Endothelial cell of umbilical vein (primary cell): ENCODE measurements at regions not wholly inside any gene's neighbourhood (a gene's known extent, or its start where the extent isn't known, plus 50 kb on each side); places are given as distances from the start of the nearest gene placed in this dataset.

ENCODE experiments used
- BruUV-seq: library from RNA; stranded (reverse); fragments of 400-500 nt; replicated peaks from 2 replicates; lab custom pipeline; 2021; lab: Mats Ljungman, UMichigan
- CTCF ChIA-PET: fragments of 300-600, 350-600 bp; sonication (Branson Sonifier 250); formaldehyde crosslinking; loops from one replicate; lab custom pipeline; 2021; ENCODE audit warnings: antibody characterized with exemption, inconsistent platforms; lab: Charles Lee
- POLR2A ChIA-PET: fragments of 300-600, 350-600 bp; sonication (Branson Sonifier 250); formaldehyde crosslinking; loops from one replicate; lab custom pipeline; 2021; ENCODE audit warnings: antibody characterized with exemption, inconsistent platforms; lab: Charles Lee
- DNase-seq: peaks from one replicate; pipeline ENCODE4 v3.0.0-alpha.2; 2011; ENCODE audit warnings: low read depth, low spot score
- FAIRE-seq: peaks from 2 replicates; lab custom pipeline; 2011; peaks lifted over from hg19 to GRCh38; lab: Jason Lieb, UNC
- H2AFZ ChIP-seq: 2 replicates; pipeline ENCODE4 v1.6.0; 2012; ENCODE audit warnings: low read depth, low read length, control low read depth, inconsistent platforms
- H3K27ac ChIP-seq: 2 replicates; pipeline ENCODE4 v1.5.1; 2011; ENCODE audit warnings: low read depth, mild to moderate bottlenecking, control low read depth, low read length, moderate library complexity; ENCODE audit not compliant: insufficient read depth
- H3K27me3 ChIP-seq, 2 experiments: 2 replicates each; pipeline versions ENCODE4 v1.6.0 to v1.6.1; 2011; ENCODE audit warnings: low read length in 2 of 2, mixed read lengths in 1 of 2; ENCODE audit not compliant: control insufficient read depth in 2 of 2, insufficient read depth in 2 of 2
- H3K36me3 ChIP-seq, 2 experiments: 2 replicates in 1 of 2; 3 replicates in 1 of 2; pipeline ENCODE4 v1.5.1; 2011; ENCODE audit warnings: low read length in 2 of 2, mild to moderate bottlenecking in 1 of 2, moderate library complexity in 1 of 2; ENCODE audit not compliant: control insufficient read depth in 2 of 2, insufficient read depth in 2 of 2; ENCODE audit errors: extremely low read depth in 1 of 2
- H3K4me1 ChIP-seq: 3 replicates; pipeline ENCODE4 v1.5.1; 2011; ENCODE audit warnings: mild to moderate bottlenecking, low read length; ENCODE audit not compliant: control insufficient read depth, insufficient read depth; ENCODE audit errors: extremely low read depth
- H3K4me2 ChIP-seq: 2 replicates; pipeline ENCODE4 v1.6.1; 2011; ENCODE audit warnings: low read length, control low read depth, mixed read lengths; ENCODE audit not compliant: insufficient read depth
- H3K4me3 ChIP-seq, 3 experiments: fragments of 200-600 bp in 1 of 3; sonication (generic), shearing (Covaris generic) in 1 of 3; replicated peaks in 1 of 3; 2 replicates each; pipeline ENCODE4 v1.5.1; 2011 to 2016; ENCODE audit warnings: control low read depth in 3 of 3, low read length in 3 of 3, mild to moderate bottlenecking in 2 of 3, inconsistent platforms in 1 of 3, low read depth in 1 of 3, moderate library complexity in 1 of 3; ENCODE audit not compliant: insufficient read depth in 1 of 3
- H3K79me2 ChIP-seq: 2 replicates; pipeline ENCODE4 v1.6.0; 2012; ENCODE audit warnings: low read length, inconsistent platforms; ENCODE audit not compliant: control insufficient read depth, insufficient read depth
- H3K9ac ChIP-seq: replicated peaks from 2 replicates; pipeline ENCODE3; 2011; ENCODE audit warnings: low read length, control low read depth; ENCODE audit not compliant: insufficient read depth; ENCODE audit errors: extremely low read depth
- H3K9me1 ChIP-seq: replicated peaks from 3 replicates; pipeline ENCODE4 v1.6.0; 2011; ENCODE audit warnings: mild to moderate bottlenecking, low read length; ENCODE audit not compliant: control insufficient read depth, insufficient read depth; ENCODE audit errors: extremely low read depth
- H3K9me3 ChIP-seq: replicated peaks from 2 replicates; pipeline ENCODE4 v1.5.1; 2012; ENCODE audit warnings: low read length, inconsistent platforms; ENCODE audit not compliant: control insufficient read depth, insufficient read depth
- H4K20me1 ChIP-seq: replicated peaks from 2 replicates; pipeline ENCODE3; 2011; ENCODE audit warnings: mild to moderate bottlenecking, low read length; ENCODE audit not compliant: control insufficient read depth, insufficient read depth; ENCODE audit errors: extremely low read depth
- CTCF ChIP-seq, 2 donors: IDR thresholded peaks; 1 replicate in 1 of 2; 2 replicates in 1 of 2; pipeline ENCODE4 v1.5.1; 2011; ENCODE audit warnings: low read length in 2 of 2, mild to moderate bottlenecking in 2 of 2, moderate library complexity in 2 of 2, control low read depth in 1 of 2, inconsistent platforms in 1 of 2, low read depth in 1 of 2; ENCODE audit not compliant: insufficient read depth in 1 of 2; ENCODE audit errors: extremely low read depth in 1 of 2
- EZH2 ChIP-seq: IDR thresholded peaks from 2 replicates; pipeline ENCODE4 v1.6.1; 2012; ENCODE audit warnings: borderline replicate concordance, low read depth, mild to moderate bottlenecking, moderate library complexity, low read length, inconsistent platforms; ENCODE audit not compliant: severe bottlenecking
- FOS ChIP-seq: IDR thresholded peaks from 2 replicates; pipeline ENCODE4 v1.6.1; 2011; ENCODE audit warnings: mild to moderate bottlenecking, low read length, moderate library complexity, borderline replicate concordance; ENCODE audit not compliant: insufficient read depth
- GATA2 ChIP-seq: IDR thresholded peaks from 2 replicates; pipeline ENCODE4 v1.7.0; 2011; ENCODE audit warnings: low read depth, mild to moderate bottlenecking, moderate library complexity, mixed read lengths, low read length; ENCODE audit not compliant: insufficient read length, insufficient read depth
- JUN ChIP-seq: IDR thresholded peaks from 2 replicates; pipeline ENCODE4 v1.6.1; 2011; ENCODE audit warnings: borderline replicate concordance, low read depth; ENCODE audit not compliant: insufficient read length, insufficient read depth
- MAX ChIP-seq: IDR thresholded peaks from 2 replicates; pipeline ENCODE4 v1.6.1; 2011; ENCODE audit not compliant: insufficient read depth, insufficient read length
- MYC ChIP-seq: IDR thresholded peaks from one replicate; pipeline ENCODE4 v1.6.1; 2011; ENCODE audit warnings: mild to moderate bottlenecking, low read depth, low read length
- POLR2A ChIP-seq: IDR thresholded peaks from 2 replicates; pipeline ENCODE4 v1.6.1; 2012; ENCODE audit warnings: low read depth, mild to moderate bottlenecking, control low read depth, low read length
- POLR2AphosphoS5 ChIP-seq: IDR thresholded peaks from 2 replicates; pipeline ENCODE4 v1.6.1; 2012; ENCODE audit warnings: low read depth, mild to moderate bottlenecking, control low read depth, low read length, moderate library complexity; ENCODE audit not compliant: insufficient read depth
- dilution Hi-C: fragments of 300-500 bp; cut with MboI; formaldehyde crosslinking; loops from one replicate; pipeline ENCODE4 v1.15.0; 2019; ENCODE audit warnings: low sequenced_read_pairs; ENCODE audit not compliant: extremely low pct_ligation_motif_present
- intact Hi-C: fragments of 100-400 bp; cut with micrococcal nuclease; formaldehyde crosslinking; loops from one replicate; pipeline ENCODE4 v1.10.0; 2022

DNA sequence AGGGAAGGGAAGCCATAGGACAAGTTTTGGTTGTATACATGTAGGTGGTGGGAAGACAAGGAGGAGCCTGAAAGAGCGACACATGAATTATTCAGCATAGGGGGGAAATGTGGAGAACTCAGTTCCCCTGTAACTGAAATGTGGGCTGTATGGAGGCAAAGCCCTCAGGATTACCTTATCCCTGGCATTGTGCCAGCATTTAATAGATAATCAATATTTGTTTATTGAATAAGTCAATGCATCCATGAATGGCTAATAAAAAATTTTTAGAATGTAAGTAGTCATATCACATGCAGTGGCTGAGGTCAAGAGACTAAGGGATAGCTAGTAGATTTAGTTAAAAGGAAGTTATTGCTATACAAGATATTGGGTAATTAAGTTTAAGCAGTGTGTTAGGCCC, 232.4 kb downstream of the SNAPC1 start:
- no peak overlapping the region for H3K27ac ChIP-seq
- H3K4me1 ChIP-seq, result no peaks in the 10 kb centered on the region
- TF ChIP-seq CTCF (IDR thresholded peaks at IDR 0.05; ENCODE audit: extremely low read depth in 1 of 2, insufficient read depth in 1 of 2, low read depth in 1 of 2, low read length in 2 of 2) (no peak), JUN (no peak), POLR2A (no peak), EZH2 (no peak), GATA2 (no peak), POLR2AphosphoS5 (no peak)
- ChIA-PET CTCF (interaction anchor here (1.1 to 1.2 kb wide), 2 partner anchors 11 to 90 kb away, joined by 4 to 6 read pairs; no protein-coding TSS in a partner anchor), POLR2A (no interaction called here)
- no peak for DNase-seq
- BruUV-seq, result no TSS peak
- no peaks in the 10 kb centered on the region for H3K9me3 ChIP-seq
- no peak overlapping the region for H2AFZ ChIP-seq
- H3K27me3 ChIP-seq, result peaks cover 3 to 4% of the 10 kb centered on the region in 2 experiments
- dilution Hi-C loops (no loop called here), intact Hi-C loops (no loop called here)
- H3K36me3 ChIP-seq, result no peaks in the 10 kb centered on the region
- no peak for FAIRE-seq
- H3K4me2 ChIP-seq, result no peak overlapping the region
- no peaks in the 10 kb centered on the region for H3K9me1 ChIP-seq
- no peaks in the 10 kb centered on the region for H4K20me1 ChIP-seq
- H3K4me3 ChIP-seq, result no peak overlapping the region
- H3K79me2 ChIP-seq, result no peaks in the 10 kb centered on the region
- H3K9ac ChIP-seq, result no peak overlapping the region

- DNase-seq (no peak), FAIRE-seq (no peak)
- ChIA-PET POLR2A (no interaction called here), CTCF (interaction anchor here (1.2 kb wide), 1 partner anchor 11 kb away, joined by 3 read pairs; no protein-coding TSS in a partner anchor)
- intact Hi-C loops, result no loop called here
- Histone ChIP-seq H3K4me3 (no peak overlapping the region), H3K27ac (no peak overlapping the region), H3K4me1 (peaks cover under 1% of the 10 kb centered on the region), H3K4me2 (no peak overlapping the region), H3K9ac (no peak overlapping the region), H4K20me1 (no peaks in the 10 kb centered on the region), H3K9me1 (no peaks in the 10 kb centered on the region), H3K79me2 (no peaks in the 10 kb centered on the region), H3K36me3 (no peaks in the 10 kb centered on the region), H2AFZ (no peak overlapping the region), H3K9me3 (no peaks in the 10 kb centered on the region), H3K27me3 (peaks cover 2 to 3% of the 10 kb centered on the region in 2 experiments)
- TF ChIP-seq MAX, result no peak
- TF ChIP-seq POLR2A, result no peak
- no peak for TF ChIP-seq EZH2
- no peak for TF ChIP-seq POLR2AphosphoS5
- TF ChIP-seq JUN, result no peak
- TF ChIP-seq FOS, result no peak
- TF ChIP-seq GATA2, result no peak
- no peak for TF ChIP-seq MYC
- no peak for TF ChIP-seq CTCF (IDR thresholded peaks at IDR 0.05; ENCODE audit: extremely low read depth in 1 of 2, insufficient read depth in 1 of 2, low read depth in 1 of 2, low read length in 2 of 2)
- BruUV-seq, result no TSS peak
- dilution Hi-C loops, result no loop called here
Observed at GRCh38 chr14:61996753-61997152, 234.5 kb downstream of the SNAPC1 start.
